HG03066 (cell line): ENCODE measurements at regions not wholly inside any gene's neighbourhood (a gene's known extent, or its start where the extent isn't known, plus 50 kb on each side); places are given as distances from the start of the nearest gene placed in this dataset.

Experiments
- ATAC-seq: cut with Tn5 transposase; IDR thresholded peaks from one replicate; pipeline ENCODE4 v1.9.1; 2021; ENCODE audit warnings: low read depth; ENCODE audit not compliant: unreplicated experiment

- no peak for ATAC-seq
Observed at GRCh38 chr3:193844472-193844871, 251.5 kb downstream of the OPA1 start.

DNA sequence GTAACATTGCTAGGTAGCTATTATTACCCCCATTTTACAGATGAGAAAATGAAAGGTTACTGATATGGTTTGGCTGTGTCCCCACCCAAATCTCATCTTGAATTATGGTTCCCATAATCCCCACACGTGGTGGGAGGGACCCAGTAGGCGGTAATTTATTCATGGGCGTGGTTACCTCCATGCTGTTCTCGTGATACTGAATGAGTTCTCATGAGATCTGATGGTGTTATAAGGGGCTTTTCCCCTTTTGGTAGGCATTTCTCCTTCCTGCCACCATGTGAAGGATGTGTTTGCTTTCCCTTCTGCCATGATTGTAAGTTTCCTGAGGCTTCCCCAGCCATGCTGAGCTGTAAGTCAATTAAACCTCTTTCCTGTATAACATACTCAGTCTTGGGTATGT lies 252.1 kb downstream of the OPA1 start:
- no peak for ATAC-seq

DNA sequence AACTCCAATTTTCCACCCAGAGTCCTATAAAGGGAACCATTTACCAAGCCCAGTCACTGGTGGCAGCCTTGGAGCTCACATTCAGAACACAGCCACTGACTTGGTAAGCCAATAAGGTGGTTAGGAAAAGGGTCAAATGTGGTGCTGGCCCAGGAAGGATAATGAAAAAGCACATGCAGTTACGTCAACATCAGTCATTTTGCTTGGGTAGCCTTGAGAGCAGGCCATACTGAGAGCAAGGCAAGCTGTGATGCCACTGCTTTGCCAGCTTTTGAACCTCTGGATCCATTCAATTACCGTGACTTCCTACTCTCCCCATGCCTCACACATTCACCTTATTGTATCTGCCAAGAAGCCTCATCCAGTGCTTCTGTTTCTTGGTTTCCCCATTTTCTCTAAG lies 253.6 kb downstream of the OPA1 start:
- ATAC-seq, result no peak

GRCh38 chr3:193847402-193847801 lies 254.4 kb downstream of the OPA1 start:
- ATAC-seq, result no peak

- no peak for ATAC-seq
Observed at GRCh38 chr3:193848547-193848946, 255.5 kb downstream of the OPA1 start.

DNA sequence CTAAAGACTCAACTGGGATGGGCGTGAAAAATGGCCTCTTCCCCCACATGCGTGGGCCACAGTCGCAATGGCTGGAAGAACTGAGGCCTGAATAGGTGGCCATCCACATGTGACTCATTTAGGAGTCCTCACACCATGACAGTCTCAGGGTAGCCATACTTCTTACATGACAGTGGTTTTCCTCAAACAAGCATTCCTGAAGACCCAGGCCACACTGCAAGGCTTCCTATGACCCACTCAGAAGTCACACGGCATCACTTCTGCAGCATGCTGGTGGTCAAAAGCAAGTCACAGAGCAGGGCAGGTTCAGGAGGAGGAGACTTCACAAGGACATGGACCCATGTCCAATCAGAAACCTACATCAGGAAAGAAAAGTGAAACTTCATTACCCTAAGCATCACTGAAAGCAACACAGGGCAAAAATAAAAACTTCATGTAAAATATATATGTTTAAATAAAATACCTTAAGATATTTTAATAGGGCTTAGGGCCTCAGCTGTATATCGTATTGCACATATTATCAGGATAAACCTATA lies 257.1 kb downstream of the OPA1 start:
- ATAC-seq, result no peak

DNA sequence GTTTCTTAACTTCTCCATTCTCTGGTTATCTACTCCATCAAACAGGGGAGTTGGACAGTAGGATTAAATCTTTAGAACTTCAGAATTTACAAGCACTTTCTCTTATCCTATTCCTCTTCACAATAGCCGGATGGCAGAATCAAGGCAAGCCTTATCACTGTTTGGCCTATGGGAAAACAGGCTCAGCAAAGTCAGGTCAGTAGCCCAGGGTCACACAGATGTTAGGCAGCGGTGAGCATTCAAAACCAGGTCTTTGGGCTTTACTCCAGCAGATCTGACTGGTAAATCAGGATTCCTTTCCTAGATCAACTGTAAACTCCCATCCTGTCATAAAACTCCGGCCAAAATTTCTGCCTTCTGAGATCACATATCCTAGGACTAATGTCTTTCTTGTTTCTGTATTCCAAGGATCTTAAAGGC lies 258.4 kb downstream of the OPA1 start:
- ATAC-seq, result no peak

- ATAC-seq, result no peak
Observed at GRCh38 chr3:193851941-193852674, 259.1 kb downstream of the OPA1 start.

DNA sequence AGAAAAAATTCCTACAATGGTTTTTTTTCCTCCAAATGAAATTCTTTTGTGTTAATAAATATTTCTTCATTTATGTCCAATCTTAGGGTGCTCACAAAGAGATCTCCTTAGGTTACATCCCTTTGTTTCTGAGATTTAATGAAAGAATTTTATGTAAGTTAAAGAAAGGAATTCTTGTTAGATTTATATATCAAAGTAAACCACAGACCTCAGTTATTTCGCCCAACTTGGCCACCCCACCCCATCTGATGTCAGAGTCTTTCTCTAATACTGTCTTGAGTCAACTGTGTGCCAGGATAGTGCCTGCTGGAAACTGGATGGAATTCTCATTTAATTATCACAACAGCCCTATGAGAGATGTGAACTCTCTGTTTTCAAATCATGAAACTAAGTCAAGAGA lies 259.9 kb downstream of the OPA1 start:
- ATAC-seq, result no peak

GRCh38 chr3:193853511-193854219 lies 260.7 kb downstream of the OPA1 start:
- no peak for ATAC-seq

GRCh38 chr3:193857996-193858395 lies 265.0 kb downstream of the OPA1 start:
- no peak for ATAC-seq

DNA sequence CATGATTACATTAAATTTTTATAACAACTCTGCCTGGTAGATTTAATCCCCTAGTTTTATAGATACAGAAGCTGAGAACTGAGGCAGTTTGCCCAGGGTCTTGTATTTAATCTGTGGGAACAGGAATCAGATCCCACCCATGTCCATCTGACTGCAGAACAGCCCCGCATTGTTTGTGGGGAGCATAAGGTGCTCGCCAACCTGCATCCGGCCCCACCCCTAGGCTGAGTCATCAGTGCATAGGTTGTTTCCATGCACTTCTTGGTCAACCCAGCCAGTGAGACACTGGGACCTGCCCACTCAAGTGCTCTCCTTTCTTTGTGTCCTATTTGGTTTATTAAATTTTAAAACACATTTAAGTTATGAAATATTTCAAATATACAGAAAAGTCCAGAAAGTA lies 266.2 kb downstream of the OPA1 start:
- ATAC-seq, result no peak

GRCh38 chr3:193861012-193861411 lies 268.0 kb downstream of the OPA1 start:
- no peak for ATAC-seq

GRCh38 chr3:193862843-193863242 lies 269.8 kb downstream of the OPA1 start:
- no peak for ATAC-seq

DNA sequence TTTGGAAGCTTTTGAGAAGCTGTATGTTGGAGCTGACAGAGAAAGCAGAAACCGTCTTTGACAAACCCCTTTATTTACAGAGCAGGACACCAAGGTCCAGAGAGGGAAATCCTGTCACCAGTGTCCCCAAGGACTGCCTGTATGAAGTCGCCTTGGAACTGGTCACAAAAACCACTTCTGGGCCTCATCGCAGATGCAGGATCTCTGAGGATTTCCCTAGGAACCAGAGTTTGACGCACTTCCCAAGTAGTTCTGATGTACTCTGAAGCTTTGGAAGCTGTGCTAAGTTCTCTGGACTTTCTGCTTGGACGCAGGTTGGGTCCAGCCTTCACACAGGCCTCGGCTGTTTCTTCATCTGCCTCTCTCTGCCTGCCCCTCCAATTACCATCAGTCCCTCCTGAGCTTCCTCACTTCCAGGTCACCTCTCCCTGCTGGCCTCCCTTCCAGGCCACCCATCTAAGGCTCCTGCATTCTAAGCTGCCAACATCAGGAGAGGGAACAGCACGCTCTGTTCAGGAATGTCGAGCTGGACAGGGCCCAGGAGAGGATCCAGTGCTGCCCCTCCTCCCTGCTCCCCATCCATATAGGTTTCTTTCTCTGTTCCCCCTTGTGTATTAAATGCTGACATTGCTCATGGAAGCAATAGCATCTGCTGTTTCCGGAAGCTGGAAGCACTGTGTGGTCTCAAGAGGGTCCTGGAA lies 270.8 kb downstream of the OPA1 start:
- ATAC-seq, result no peak

DNA sequence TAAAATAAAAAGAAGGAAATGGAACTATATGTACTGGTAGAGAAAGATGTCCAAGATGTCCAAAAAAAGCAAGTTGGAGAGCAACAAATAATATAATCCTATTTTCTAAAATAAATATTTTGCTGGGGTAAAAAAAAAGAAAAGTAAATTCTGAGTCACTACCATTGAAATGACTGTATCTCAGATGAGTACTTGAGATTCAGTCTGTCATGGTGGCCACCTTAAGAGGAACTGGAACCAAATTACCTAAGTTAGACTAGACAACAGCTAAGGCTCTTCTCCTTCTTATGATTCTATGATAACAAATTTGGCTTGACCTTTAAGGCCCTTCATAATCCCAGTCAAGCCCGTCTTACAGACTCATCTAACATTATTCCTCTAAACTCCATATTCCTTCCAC lies 270.6 kb upstream of the HES1 start:
- peak; percentile 88 for ATAC-seq

GRCh38 chr3:193865896-193866480 lies 270.0 kb upstream of the HES1 start:
- ATAC-seq, result no peak

DNA sequence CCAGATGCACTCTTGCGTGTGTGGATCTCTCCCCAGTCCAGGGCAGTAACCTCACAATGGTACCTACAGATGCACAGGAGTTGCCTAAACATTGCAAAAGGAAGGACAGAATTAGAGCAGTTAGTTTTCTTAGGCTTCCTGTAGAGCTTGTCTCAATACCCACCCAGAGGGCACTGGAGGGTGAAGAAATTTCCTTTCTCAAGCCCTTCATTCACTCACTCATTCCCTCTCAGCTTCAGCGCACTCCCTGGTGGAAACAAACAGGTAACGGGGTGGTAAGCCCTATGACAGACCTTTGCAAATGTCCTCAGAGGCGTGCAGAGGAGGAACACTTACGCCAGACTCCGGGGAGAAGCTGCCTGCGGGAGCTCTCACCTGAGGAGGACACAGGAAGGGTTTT lies 267.4 kb upstream of the HES1 start:
- ATAC-seq, result no peak

GRCh38 chr3:193869221-193870201 lies 266.4 kb upstream of the HES1 start:
- ATAC-seq, result no peak
